NB4 (cell line): ENCODE measurements at regions not wholly inside any gene's neighbourhood (a gene's known extent, or its start where the extent isn't known, plus 50 kb on each side); places are given as distances from the start of the nearest gene placed in this dataset.

ENCODE experiments used
- CTCF ChIP-seq: IDR thresholded peaks from one replicate; pipeline ENCODE4 v1.5.1; 2012; ENCODE audit warnings: low read depth, low read length
- MAX ChIP-seq: IDR thresholded peaks from 2 replicates; pipeline ENCODE4 v1.6.1; 2011; ENCODE audit warnings: low read depth, low read length
- MYC ChIP-seq: IDR thresholded peaks from 2 replicates; pipeline ENCODE4 v1.6.1; 2011; ENCODE audit warnings: low read depth, low read length
- POLR2A ChIP-seq: IDR thresholded peaks from 2 replicates; pipeline ENCODE4 v1.6.1; 2011; ENCODE audit warnings: mild to moderate bottlenecking; ENCODE audit not compliant: insufficient read length; ENCODE audit errors: extremely low read depth

- TF ChIP-seq POLR2A: no peak
- peak; percentile 43 for TF ChIP-seq CTCF
- no peak for TF ChIP-seq MYC
- no peak for TF ChIP-seq MAX
Measured at GRCh38 chr2:182649316-182649715, 66.7 kb upstream of the DNAJC10 start.
